G401 (cell line): ENCODE measurements at regions not wholly inside any gene's neighbourhood (a gene's known extent, or its start where the extent isn't known, plus 50 kb on each side); places are given as distances from the start of the nearest gene placed in this dataset.

Source experiments
- DNase-seq: peaks from one replicate; pipeline ENCODE4 v3.0.0-alpha.2; 2015; ENCODE audit warnings: low spot score
- in situ Hi-C: cut with HindIII; loops from 2 replicates; pipeline ENCODE4 v1.10.0; 2016; ENCODE audit warnings: low sequenced_read_pairs, mixed read lengths

- no peak for DNase-seq
- in situ Hi-C loops, result no loop called here
Measured at GRCh38 chr2:16003809-16004208, 63.5 kb downstream of the MYCN start.

GRCh38 chr2:16003152-16003551 lies 62.8 kb downstream of the MYCN start:
- no peak for DNase-seq
- in situ Hi-C loops, result no loop called here

GRCh38 chr2:16002575-16002974 lies 62.2 kb downstream of the MYCN start:
- in situ Hi-C loops, result no loop called here
- no peak for DNase-seq

- DNase-seq, result no peak
- in situ Hi-C loops, result no loop called here
Measured at GRCh38 chr2:16002144-16002543, 61.8 kb downstream of the MYCN start.

- no peak for DNase-seq
- in situ Hi-C loops, result no loop called here
Measured at GRCh38 chr2:16000642-16001041, 60.3 kb downstream of the MYCN start.

- in situ Hi-C loops, result no loop called here
- no peak for DNase-seq
Measured at GRCh38 chr2:15999596-16000469, 59.5 kb downstream of the MYCN start.

- in situ Hi-C loops, result no loop called here
Measured at GRCh38 chr2:15997728-15998280, 57.5 kb downstream of the MYCN start.

GRCh38 chr2:15996536-15997423 lies 56.4 kb downstream of the MYCN start:
- no peak for DNase-seq
- in situ Hi-C loops, result no loop called here

More at GRCh38 chr2:15997728-15998280, 57.5 kb downstream of the MYCN start:
- DNase-seq, result no peak
